Activated naive CD8-positive, alpha-beta T cell (primary cell): ENCODE measurements at regions not wholly inside any gene's neighbourhood (a gene's known extent, or its start where the extent isn't known, plus 50 kb on each side); places are given as distances from the start of the nearest gene placed in this dataset.
"Not testable (repeated sequence)": the region's sequence is repeated elsewhere in the genome, so short reads cannot be mapped to it uniquely, and the experiment has no call there.

Experiments used
- H3K27ac Mint-ChIP-seq: one replicate; pipeline ENCODE4 v1.8.0; 2021; ENCODE audit warnings: mixed read lengths
- H3K27me3 Mint-ChIP-seq: one replicate; pipeline ENCODE4 v1.8.0; 2021; ENCODE audit warnings: mixed read lengths
- H3K36me3 Mint-ChIP-seq: one replicate; pipeline ENCODE4 v1.8.0; 2021; ENCODE audit warnings: mixed read lengths
- H3K4me1 Mint-ChIP-seq: one replicate; pipeline ENCODE4 v1.8.0; 2021; ENCODE audit warnings: low read depth, mixed read lengths
- H3K4me3 Mint-ChIP-seq: one replicate; pipeline ENCODE4 v1.8.0; 2021; ENCODE audit warnings: mild to moderate bottlenecking, mixed read lengths
- H3K9me3 Mint-ChIP-seq: one replicate; pipeline ENCODE4 v1.8.0; 2021; ENCODE audit warnings: low read depth, mixed read lengths

DNA sequence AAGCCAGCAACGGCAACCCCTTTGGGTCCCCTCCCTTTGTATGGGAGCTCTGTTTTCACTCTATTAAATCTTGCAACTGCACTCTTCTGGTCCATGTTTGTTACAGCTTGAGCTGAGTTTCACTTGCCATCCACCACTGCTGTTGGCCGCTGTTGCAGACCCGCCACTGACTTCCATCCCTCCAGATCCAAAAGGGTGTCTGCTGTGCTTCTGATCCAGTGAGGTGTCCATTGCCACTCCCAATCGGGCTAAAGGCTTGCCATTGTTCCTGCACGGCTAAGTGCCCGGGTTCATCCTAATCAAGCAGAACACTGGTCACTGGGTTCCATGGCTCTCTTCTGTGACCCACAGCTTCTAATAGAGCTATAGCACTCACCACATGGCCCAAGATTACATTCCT, 615.1 kb downstream of the CETN3 start:
- not testable (repeated sequence) for H3K36me3 Mint-ChIP-seq, H3K27ac Mint-ChIP-seq, H3K4me1 Mint-ChIP-seq, H3K27me3 Mint-ChIP-seq, H3K4me3 Mint-ChIP-seq
- H3K9me3 Mint-ChIP-seq = peaks cover 11% of the 10 kb centered on the region

GRCh38 chr5:89779734-89780133, 629.8 kb downstream of the CETN3 start:
- H3K4me3 Mint-ChIP-seq, H3K36me3 Mint-ChIP-seq, H3K27me3 Mint-ChIP-seq, H3K27ac Mint-ChIP-seq, H3K4me1 Mint-ChIP-seq: not testable (repeated sequence)
- H3K9me3 Mint-ChIP-seq = peaks cover 25% of the 10 kb centered on the region

GRCh38 chr5:89777758-89778157, 631.8 kb downstream of the CETN3 start:
- peaks cover 25% of the 10 kb centered on the region for H3K9me3 Mint-ChIP-seq
- no peaks in the 10 kb centered on the region for H3K27me3 Mint-ChIP-seq
- H3K4me3 Mint-ChIP-seq = no peak overlapping the region
- H3K4me1 Mint-ChIP-seq = no peaks in the 10 kb centered on the region
- H3K36me3 Mint-ChIP-seq = no peaks in the 10 kb centered on the region
- H3K27ac Mint-ChIP-seq = no peak overlapping the region

DNA sequence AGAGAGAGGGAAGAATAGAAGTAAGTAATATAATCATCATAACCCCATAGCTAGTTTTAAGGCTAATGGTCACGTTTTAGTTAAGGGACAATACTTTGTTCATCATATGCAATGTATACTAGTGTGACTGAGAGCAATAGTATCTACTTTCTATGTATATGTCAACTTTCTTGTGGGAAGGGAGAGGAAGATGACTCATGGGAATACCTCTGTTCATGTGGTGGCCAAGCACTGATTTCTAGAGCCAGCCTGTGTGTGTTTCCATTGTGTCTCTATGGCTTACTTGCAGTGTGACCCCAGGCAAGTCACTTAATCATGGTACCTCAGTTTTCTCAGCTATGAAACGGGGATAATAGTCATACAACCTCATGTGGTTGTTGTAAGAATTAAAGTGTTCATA, 639.6 kb downstream of the CETN3 start:
- Mint-ChIP-seq H3K36me3 (no peaks in the 10 kb centered on the region), H3K27ac (no peak overlapping the region), H3K4me1 (no peaks in the 10 kb centered on the region), H3K9me3 (no peaks in the 10 kb centered on the region), H3K27me3 (no peaks in the 10 kb centered on the region), H3K4me3 (no peak overlapping the region)

DNA sequence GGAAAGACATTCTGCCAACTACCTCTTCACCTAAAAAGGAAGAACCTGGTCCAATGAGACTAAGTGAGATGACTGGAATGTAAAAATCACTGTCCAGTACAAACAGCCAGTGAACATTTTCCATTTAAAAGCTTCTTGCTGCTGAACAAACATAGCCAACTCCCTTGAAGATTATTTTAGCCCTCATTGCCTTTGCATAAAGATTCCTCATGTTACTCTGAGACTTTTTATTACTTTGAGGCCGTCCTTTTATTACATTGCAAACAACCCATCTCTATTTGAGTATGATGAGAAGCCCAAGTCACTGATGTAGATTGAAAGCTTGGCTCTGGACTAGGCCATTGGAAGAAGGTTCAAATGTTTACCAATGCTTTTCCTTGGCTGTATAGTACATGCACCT, 649.8 kb downstream of the CETN3 start:
- Mint-ChIP-seq H3K4me1 (no peaks in the 10 kb centered on the region), H3K27me3 (no peaks in the 10 kb centered on the region), H3K4me3 (no peak overlapping the region), H3K27ac (no peak overlapping the region), H3K36me3 (no peaks in the 10 kb centered on the region), H3K9me3 (no peaks in the 10 kb centered on the region)

DNA sequence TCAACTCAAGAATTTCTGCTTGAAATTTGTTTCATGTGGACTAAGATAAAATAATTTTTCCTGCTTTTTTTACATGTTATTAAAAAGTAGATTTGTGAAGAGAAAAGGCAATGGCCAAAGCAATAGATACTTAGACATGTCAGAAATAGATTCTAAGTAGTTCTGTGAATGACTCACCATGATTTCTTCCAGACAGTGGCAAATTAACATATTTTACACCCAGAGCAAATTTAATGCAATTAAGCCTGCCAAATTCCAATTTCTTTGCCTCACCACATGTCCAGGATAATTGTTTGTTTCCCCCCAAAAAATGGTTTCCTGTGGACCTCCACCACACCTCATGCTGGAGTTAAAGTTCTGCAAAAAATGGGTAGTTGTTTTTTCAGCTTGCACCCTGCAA, 651.4 kb downstream of the CETN3 start:
- Mint-ChIP-seq H3K36me3 (no peaks in the 10 kb centered on the region), H3K9me3 (no peaks in the 10 kb centered on the region), H3K4me1 (no peaks in the 10 kb centered on the region), H3K4me3 (no peak overlapping the region), H3K27me3 (no peaks in the 10 kb centered on the region), H3K27ac (no peak overlapping the region)

DNA sequence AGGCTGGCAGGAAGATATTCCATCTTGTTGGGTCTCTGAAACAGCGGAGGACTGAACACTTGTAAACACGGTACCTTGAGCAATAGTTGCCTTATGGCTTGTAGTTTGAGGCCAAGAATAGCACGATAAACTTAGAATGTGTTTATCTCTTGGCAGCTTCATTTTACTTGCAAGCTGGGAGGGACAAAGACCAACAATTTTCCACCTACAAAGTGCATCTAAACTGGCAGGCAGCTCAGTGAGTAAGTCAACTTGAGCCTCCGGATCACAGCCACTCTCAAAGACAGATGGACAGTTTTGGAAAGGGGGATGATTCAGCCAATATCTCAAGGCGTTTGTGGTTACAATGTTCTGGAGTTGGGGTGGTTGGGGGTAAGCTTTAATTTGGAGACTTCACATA, 652.6 kb downstream of the CETN3 start:
- no peak overlapping the region for H3K4me3 Mint-ChIP-seq
- H3K9me3 Mint-ChIP-seq = no peaks in the 10 kb centered on the region
- no peaks in the 10 kb centered on the region for H3K4me1 Mint-ChIP-seq
- no peaks in the 10 kb centered on the region for H3K36me3 Mint-ChIP-seq
- no peak overlapping the region for H3K27ac Mint-ChIP-seq
- no peaks in the 10 kb centered on the region for H3K27me3 Mint-ChIP-seq

- Mint-ChIP-seq H3K27me3 (no peaks in the 10 kb centered on the region), H3K4me3 (no peak overlapping the region), H3K4me1 (no peaks in the 10 kb centered on the region), H3K9me3 (no peaks in the 10 kb centered on the region), H3K27ac (no peak overlapping the region), H3K36me3 (no peaks in the 10 kb centered on the region)
These were observed 654.5 kb downstream of the CETN3 start for GRCh38 chr5:89755024-89755423.

DNA sequence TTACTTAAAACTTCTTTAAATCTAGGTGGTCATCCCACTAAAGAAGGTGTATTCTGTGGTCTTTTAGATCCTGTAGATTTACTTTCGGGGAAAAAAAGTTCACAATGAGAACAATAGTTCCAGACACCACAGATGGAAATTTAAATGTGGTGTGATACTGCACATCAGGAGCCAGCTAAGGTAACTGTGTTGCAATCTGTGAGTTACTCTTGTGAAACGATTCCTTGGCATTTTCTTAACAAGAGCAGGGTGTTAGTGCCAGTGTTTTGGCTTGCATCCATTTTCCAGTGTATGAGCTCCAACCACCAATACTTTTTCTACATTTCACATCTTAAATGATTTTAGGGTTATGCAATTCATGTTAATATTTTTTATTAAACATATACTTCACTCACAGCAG, 674.5 kb downstream of the CETN3 start:
- H3K27ac Mint-ChIP-seq = no peak overlapping the region
- no peaks in the 10 kb centered on the region for H3K27me3 Mint-ChIP-seq
- H3K9me3 Mint-ChIP-seq = peaks cover 3% of the 10 kb centered on the region
- H3K4me3 Mint-ChIP-seq = no peak overlapping the region
- no peaks in the 10 kb centered on the region for H3K36me3 Mint-ChIP-seq
- no peaks in the 10 kb centered on the region for H3K4me1 Mint-ChIP-seq

DNA sequence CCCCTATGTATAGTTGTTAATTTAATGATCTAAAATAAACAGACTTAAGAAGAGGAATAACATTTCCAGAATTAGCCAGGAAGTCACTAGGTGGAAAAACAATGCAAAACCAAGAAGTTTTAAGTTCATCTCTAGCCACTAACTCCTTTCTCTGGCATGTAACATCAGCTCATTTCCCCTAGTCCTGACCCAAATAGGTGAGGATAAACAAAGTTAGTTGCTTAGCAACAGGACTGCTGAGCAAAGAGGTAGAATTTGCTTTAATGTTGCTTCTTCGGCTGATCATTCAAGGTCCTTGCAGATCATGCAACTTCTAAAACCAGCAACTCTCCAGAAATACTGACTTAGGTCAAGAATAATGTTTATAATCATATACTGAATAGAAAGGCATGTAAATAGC, 675.8 kb downstream of the CETN3 start:
- Mint-ChIP-seq H3K9me3 (peaks cover 3% of the 10 kb centered on the region), H3K36me3 (no peaks in the 10 kb centered on the region), H3K27ac (no peak overlapping the region), H3K27me3 (no peaks in the 10 kb centered on the region), H3K4me3 (no peak overlapping the region), H3K4me1 (no peaks in the 10 kb centered on the region)

GRCh38 chr5:89729623-89730301, 679.8 kb downstream of the CETN3 start:
- no peaks in the 10 kb centered on the region for H3K36me3 Mint-ChIP-seq
- H3K9me3 Mint-ChIP-seq = peaks cover 3% of the 10 kb centered on the region
- no peak overlapping the region for H3K27ac Mint-ChIP-seq
- no peak overlapping the region for H3K4me3 Mint-ChIP-seq
- no peaks in the 10 kb centered on the region for H3K4me1 Mint-ChIP-seq
- H3K27me3 Mint-ChIP-seq = no peaks in the 10 kb centered on the region

- H3K9me3 Mint-ChIP-seq = peaks cover 3% of the 10 kb centered on the region
- no peaks in the 10 kb centered on the region for H3K27me3 Mint-ChIP-seq
- no peak overlapping the region for H3K4me3 Mint-ChIP-seq
- H3K4me1 Mint-ChIP-seq = no peaks in the 10 kb centered on the region
- no peak overlapping the region for H3K27ac Mint-ChIP-seq
- H3K36me3 Mint-ChIP-seq = no peaks in the 10 kb centered on the region
These were observed 680.8 kb downstream of the CETN3 start for GRCh38 chr5:89728750-89729149.

DNA sequence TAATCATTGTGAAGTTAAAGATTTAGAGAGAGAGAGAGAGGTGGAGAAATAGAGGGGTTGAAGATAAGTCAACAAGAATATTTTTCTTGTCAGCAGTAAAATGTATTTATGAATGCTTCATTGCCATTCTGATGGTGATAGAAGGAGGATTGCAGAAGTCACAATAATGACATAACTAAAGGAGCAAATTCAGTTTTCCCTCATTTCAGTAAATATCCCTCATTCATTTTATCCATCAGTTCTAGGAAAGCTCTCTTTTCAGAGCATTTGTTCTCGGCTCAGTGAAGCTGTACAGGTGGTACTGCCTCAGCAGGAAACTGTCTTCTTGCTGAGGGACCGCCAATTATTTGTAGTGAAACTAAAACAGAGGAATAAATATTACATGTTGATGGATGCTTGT, 681.4 kb downstream of the CETN3 start:
- H3K27me3 Mint-ChIP-seq = no peaks in the 10 kb centered on the region
- no peaks in the 10 kb centered on the region for H3K36me3 Mint-ChIP-seq
- no peak overlapping the region for H3K27ac Mint-ChIP-seq
- H3K9me3 Mint-ChIP-seq = peaks cover 3% of the 10 kb centered on the region
- no peaks in the 10 kb centered on the region for H3K4me1 Mint-ChIP-seq
- no peak overlapping the region for H3K4me3 Mint-ChIP-seq

- no peaks in the 10 kb centered on the region for H3K4me1 Mint-ChIP-seq
- H3K4me3 Mint-ChIP-seq = no peak overlapping the region
- H3K9me3 Mint-ChIP-seq = no peaks in the 10 kb centered on the region
- no peak overlapping the region for H3K27ac Mint-ChIP-seq
- H3K27me3 Mint-ChIP-seq = no peaks in the 10 kb centered on the region
- no peaks in the 10 kb centered on the region for H3K36me3 Mint-ChIP-seq
These were observed 685.0 kb downstream of the CETN3 start for GRCh38 chr5:89724379-89725095.

DNA sequence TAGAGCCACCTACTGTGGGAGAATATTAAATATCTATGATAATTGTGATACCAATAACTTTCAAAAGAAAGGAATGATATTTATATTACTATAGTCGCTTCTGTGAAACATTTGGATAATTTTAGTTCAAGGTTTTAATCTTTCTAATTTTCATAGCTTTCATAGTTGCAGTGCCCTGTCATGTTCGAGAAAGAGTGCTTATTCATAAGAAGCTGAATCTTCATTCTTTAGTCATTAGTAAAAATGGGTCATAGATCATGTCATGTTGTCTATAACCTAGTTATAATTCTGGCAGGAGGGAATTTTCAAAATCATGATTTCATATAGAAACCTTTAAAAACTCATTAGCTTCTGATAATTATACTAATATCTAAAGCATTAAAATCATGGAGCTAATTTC, 685.6 kb downstream of the CETN3 start:
- Mint-ChIP-seq H3K4me1 (no peaks in the 10 kb centered on the region), H3K27ac (no peak overlapping the region), H3K9me3 (no peaks in the 10 kb centered on the region), H3K4me3 (no peak overlapping the region), H3K36me3 (no peaks in the 10 kb centered on the region), H3K27me3 (no peaks in the 10 kb centered on the region)

- H3K4me3 Mint-ChIP-seq = no peak overlapping the region
These were observed 687.0 kb downstream of the CETN3 start for GRCh38 chr5:89722538-89722937.

More at GRCh38 chr5:89722538-89722937, 687.0 kb downstream of the CETN3 start:
- no peaks in the 10 kb centered on the region for H3K4me1 Mint-ChIP-seq
- H3K27ac Mint-ChIP-seq = no peak overlapping the region
- no peaks in the 10 kb centered on the region for H3K9me3 Mint-ChIP-seq
- H3K27me3 Mint-ChIP-seq = no peaks in the 10 kb centered on the region
- no peaks in the 10 kb centered on the region for H3K36me3 Mint-ChIP-seq
